ENCODE measurements at regions not wholly inside any gene's neighbourhood (a gene's known extent, or its start where the extent isn't known, plus 50 kb on each side); places are given as distances from the start of the nearest gene placed in this dataset.

- H3K27ac ChIP-seq = no peak overlapping the region
- TF ChIP-seq CTCF (conservative IDR thresholded peaks at IDR 0.05; ENCODE audit: low read depth) = no peak
- no peak for DNase-seq (ENCODE audit: low spot score)
- CTCF ChIA-PET = no interaction called here
- POLR2A ChIA-PET (ENCODE audit: low non-redundant PET) = no interaction called here
Observed at GRCh38 chr2:104756118-104756517, 97.8 kb upstream of the POU3F3 start.

- ChIA-PET POLR2A (ENCODE audit: low non-redundant PET) (no interaction called here), CTCF (no interaction called here)
- no peak for DNase-seq (ENCODE audit: low spot score)
- no peak overlapping the region for H3K27ac ChIP-seq
- TF ChIP-seq CTCF (conservative IDR thresholded peaks at IDR 0.05; ENCODE audit: low read depth) = no peak
Observed at GRCh38 chr2:104757056-104757455, 96.9 kb upstream of the POU3F3 start.

GRCh38 chr2:104758199-104758620, 95.7 kb upstream of the POU3F3 start:
- no peak for DNase-seq (ENCODE audit: low spot score)
- ChIA-PET CTCF (no interaction called here), POLR2A (ENCODE audit: low non-redundant PET) (interaction anchor here (0.5 kb wide), 1 partner anchor 419 kb away, joined by 3 read pairs; no protein-coding TSS in a partner anchor)
- H3K27ac ChIP-seq = no peak overlapping the region
- no peak for TF ChIP-seq CTCF (conservative IDR thresholded peaks at IDR 0.05; ENCODE audit: low read depth)

- TF ChIP-seq CTCF (conservative IDR thresholded peaks at IDR 0.05; ENCODE audit: low read depth) = no peak
- DNase-seq (ENCODE audit: low spot score) = no peak
- POLR2A ChIA-PET (ENCODE audit: low non-redundant PET) = no interaction called here
- no peak overlapping the region for H3K27ac ChIP-seq
- CTCF ChIA-PET = no interaction called here
Observed at GRCh38 chr2:104762031-104762430, 91.9 kb upstream of the POU3F3 start.

- CTCF ChIA-PET = interaction anchor here (0.6 to 1.0 kb wide), 3 partner anchors 17 to 730 kb away, joined by 3 to 4 read pairs (median 4); no protein-coding TSS in a partner anchor
- no peak for TF ChIP-seq CTCF (conservative IDR thresholded peaks at IDR 0.05; ENCODE audit: low read depth)
Observed at GRCh38 chr2:104766683-104767082, 87.2 kb upstream of the POU3F3 start.

GRCh38 chr2:104768694-104769093, 85.2 kb upstream of the POU3F3 start:
- POLR2A ChIA-PET (ENCODE audit: low non-redundant PET) = no interaction called here
- no peak for DNase-seq (ENCODE audit: low spot score)
- no peak overlapping the region for H3K27ac ChIP-seq
- TF ChIP-seq CTCF (conservative IDR thresholded peaks at IDR 0.05; ENCODE audit: low read depth) = no peak
- CTCF ChIA-PET = no interaction called here

More at GRCh38 chr2:104766683-104767082, 87.2 kb upstream of the POU3F3 start:
- POLR2A ChIA-PET (ENCODE audit: low non-redundant PET) = no interaction called here
- no peak overlapping the region for H3K27ac ChIP-seq
- DNase-seq (ENCODE audit: low spot score) = no peak

- no peak for TF ChIP-seq CTCF (conservative IDR thresholded peaks at IDR 0.05; ENCODE audit: low read depth)
- no peak overlapping the region for H3K27ac ChIP-seq
- ChIA-PET POLR2A (ENCODE audit: low non-redundant PET) (no interaction called here), CTCF (no interaction called here)
- peak; percentile 13 for DNase-seq (ENCODE audit: low spot score)
Observed at GRCh38 chr2:104769096-104769495, 84.8 kb upstream of the POU3F3 start.

All from RWPE1 (cell line).